ENCODE measurements at regions not wholly inside any gene's neighbourhood (a gene's known extent, or its start where the extent isn't known, plus 50 kb on each side); places are given as distances from the start of the nearest gene placed in this dataset.

GRCh38 chr4:129929984-129930383 lies 834.0 kb downstream of the C4orf33 start:
- no peak for ATAC-seq (ENCODE audit: low read depth)
- Histone ChIP-seq H3K4me3 (ENCODE audit: insufficient read depth, low read depth, low read length) (no peak overlapping the region), H2BK15ac (ENCODE audit: low read depth, low read length) (no peak overlapping the region), H3K9me1 (ENCODE audit: insufficient read depth, low read length) (no peaks in the 10 kb centered on the region), H3K18ac (ENCODE audit: low read depth, low read length) (no peak overlapping the region), H3K4me1 (ENCODE audit: control insufficient read depth, insufficient read depth, low read length) (no peaks in the 10 kb centered on the region), H2AK9ac (replicated peaks; ENCODE audit: low read depth, low read length, poor library complexity) (no peak overlapping the region), H4K8ac (ENCODE audit: low read depth in 2 of 2, low read length in 2 of 2) (no peak overlapping the region), H3K9me3 (ENCODE audit: control insufficient read depth, insufficient read depth, low read length) (no peaks in the 10 kb centered on the region), H3K4ac (ENCODE audit: low read depth, low read length) (no peak overlapping the region), H2BK5ac (ENCODE audit: low read depth, low read length, poor library complexity, severe bottlenecking) (no peak overlapping the region), H3K27ac (ENCODE audit: insufficient read depth, low read length) (no peak overlapping the region), H3K9ac (ENCODE audit: low read depth, low read length) (no peak overlapping the region), H3K79me1 (ENCODE audit: low read depth in 1 of 2, low read length in 2 of 2) (no peaks in the 10 kb centered on the region), H3K23ac (ENCODE audit: low read depth, low read length) (no peak overlapping the region), H2BK120ac (ENCODE audit: low read depth, low read length) (no peak overlapping the region), H3K36me3 (ENCODE audit: control insufficient read depth, insufficient read depth, low read length) (no peaks in the 10 kb centered on the region), H4K20me1 (ENCODE audit: insufficient read depth, low read length) (no peaks in the 10 kb centered on the region), H3K14ac (replicated peaks; ENCODE audit: low read depth, low read length) (no peak overlapping the region), H2AFZ (replicated peaks; ENCODE audit: low read length, poor library complexity) (no peak overlapping the region), H2AK5ac (ENCODE audit: low read depth, low read length) (no peak overlapping the region), H4K5ac (ENCODE audit: low read depth, low read length) (no peak overlapping the region), H3K56ac (ENCODE audit: extremely low read depth, insufficient read depth, low read length) (no peak overlapping the region), H3K4me2 (ENCODE audit: low read depth, low read length) (no peak overlapping the region), H3K27me3 (ENCODE audit: control insufficient read depth, insufficient read depth, low read length) (no peaks in the 10 kb centered on the region), H4K91ac (ENCODE audit: insufficient read depth, low read depth, low read length) (no peak overlapping the region), H2BK20ac (ENCODE audit: low read depth, low read length) (no peak overlapping the region)
- WGBS, 2 experiments (ENCODE audit: extremely low coverage in 2 of 2, insufficient read length in 1 of 2), result 83% methylated on average over 5 of the region's 7 CpGs; no CpG with 5 or more reads in 1 of the 2 experiments
- BruUV-seq (replicated peaks), result no TSS peak
- TF ChIP-seq NFE2L2 (IDR thresholded peaks at IDR 0.05; ENCODE audit: low read depth, low read length), result no peak
- no peak for TF ChIP-seq CTCF (conservative IDR thresholded peaks at IDR 0.05; ENCODE audit: low read depth, low read length)
- no peak for TF ChIP-seq MAZ (IDR thresholded peaks at IDR 0.05; ENCODE audit: borderline replicate concordance, low read depth, low read length)
- TF ChIP-seq USF2 (IDR thresholded peaks at IDR 0.05; ENCODE audit: low read depth, low read length), result no peak
- TF ChIP-seq RCOR1 (IDR thresholded peaks at IDR 0.05; ENCODE audit: insufficient replicate concordance, low read length), result no peak
- TF ChIP-seq BHLHE40 (IDR thresholded peaks at IDR 0.05; ENCODE audit: low read depth, low read length), result no peak
- no peak for TF ChIP-seq ELK1 (IDR thresholded peaks at IDR 0.05; ENCODE audit: borderline replicate concordance, low read depth, low read length)
- in situ Hi-C loops (cut with MboI; ENCODE audit: low sequenced_read_pairs), result no loop called here
- CTCF ChIA-PET, result no interaction called here
- dilution Hi-C loops (cut with HindIII; ENCODE audit: low sequenced_read_pairs, unreplicated experiment), result no loop called here
- intact Hi-C loops (cut with micrococcal nuclease), result loop anchor here (5.0 kb wide), 1 partner anchor 153 kb away; no protein-coding TSS in a partner anchor
- no peak for DNase-seq
- POLR2A ChIA-PET (ENCODE audit: unreplicated experiment), result no interaction called here

Measured in IMR-90 (cell line).